Karpas-422 (cell line): ENCODE measurements at regions not wholly inside any gene's neighbourhood (a gene's known extent, or its start where the extent isn't known, plus 50 kb on each side); places are given as distances from the start of the nearest gene placed in this dataset.

Source experiments
- DNase-seq: peaks from one replicate; pipeline ENCODE4 v3.0.0-alpha.2; 2015
- H2AFZ ChIP-seq: fragments of 200-600 bp; sonication (generic); 2 replicates; pipeline ENCODE4 v1.6.1; 2014; ENCODE audit warnings: antibody characterized with exemption, low read length, mixed read lengths
- H3K27ac ChIP-seq: fragments of 200-600 bp; sonication (generic); 2 replicates; pipeline ENCODE4 v1.5.1; 2014; ENCODE audit warnings: mild to moderate bottlenecking, low read length, moderate library complexity
- H3K27me3 ChIP-seq: fragments of 200-600 bp; sonication (generic); 2 replicates; pipeline ENCODE4 v1.6.1; 2014; ENCODE audit warnings: low read length, mixed read lengths
- H3K36me3 ChIP-seq: fragments of 200-600 bp; sonication (generic); 2 replicates; pipeline ENCODE4 v1.6.1; 2014; ENCODE audit warnings: low read length, mixed read lengths; ENCODE audit not compliant: insufficient read depth
- H3K4me1 ChIP-seq: fragments of 200-600 bp; sonication (generic); 2 replicates; pipeline ENCODE4 v1.6.1; 2014; ENCODE audit warnings: mild to moderate bottlenecking, low read length, mixed read lengths
- H3K4me2 ChIP-seq: fragments of 200-600 bp; sonication (generic); 2 replicates; pipeline ENCODE4 v1.6.1; 2014; ENCODE audit warnings: low read length, low read depth, mild to moderate bottlenecking; ENCODE audit not compliant: poor library complexity, severe bottlenecking
- H3K4me3 ChIP-seq: fragments of 200-600 bp; sonication (generic); 2 replicates; pipeline ENCODE4 v1.5.1; 2014; ENCODE audit warnings: mild to moderate bottlenecking, antibody characterized with exemption, low read length, mixed read lengths
- H3K79me2 ChIP-seq: fragments of 200-600 bp; sonication (generic); 2 replicates; pipeline ENCODE4 v1.6.1; 2014; ENCODE audit warnings: mild to moderate bottlenecking, low read length, mixed read lengths
- H3K9ac ChIP-seq: fragments of 200-600 bp; sonication (generic); 2 replicates; pipeline ENCODE4 v1.6.0; 2014; ENCODE audit warnings: low read length
- H3K9me2 ChIP-seq: fragments of 200-600 bp; sonication (generic), shearing (Covaris generic); replicated peaks from 2 replicates; pipeline ENCODE4 v1.6.0; 2014; ENCODE audit warnings: mild to moderate bottlenecking, low read length, moderate library complexity; ENCODE audit not compliant: insufficient read depth
- H3K9me3 ChIP-seq: fragments of 300-700, 200-600 bp; sonication (generic); 2 replicates; pipeline ENCODE4 v1.6.1; 2014; ENCODE audit warnings: low read length, mixed read lengths
- H4K20me1 ChIP-seq: fragments of 200-600 bp; sonication (generic); 2 replicates; pipeline ENCODE4 v1.6.1; 2014; ENCODE audit warnings: mild to moderate bottlenecking, antibody characterized with exemption, low read length, low read depth; ENCODE audit not compliant: insufficient read depth

GRCh38 chr7:132024290-132024689 lies 467.9 kb upstream of the PODXL start:
- no peaks in the 10 kb centered on the region for H3K36me3 ChIP-seq
- no peak overlapping the region for H3K4me2 ChIP-seq
- no peak overlapping the region for H3K27ac ChIP-seq
- no peaks in the 10 kb centered on the region for H3K79me2 ChIP-seq
- no peak for DNase-seq
- H2AFZ ChIP-seq: no peak overlapping the region
- no peaks in the 10 kb centered on the region for H3K9me2 ChIP-seq
- H3K9me3 ChIP-seq: no peaks in the 10 kb centered on the region
- H3K4me3 ChIP-seq: no peak overlapping the region
- H3K9ac ChIP-seq: no peak overlapping the region
- H3K27me3 ChIP-seq: no peaks in the 10 kb centered on the region
- no peaks in the 10 kb centered on the region for H4K20me1 ChIP-seq
- no peaks in the 10 kb centered on the region for H3K4me1 ChIP-seq

GRCh38 chr7:132023466-132023865 lies 467.0 kb upstream of the PODXL start:
- DNase-seq: no peak
- H3K79me2 ChIP-seq: no peaks in the 10 kb centered on the region
- no peak overlapping the region for H3K9ac ChIP-seq
- H4K20me1 ChIP-seq: no peaks in the 10 kb centered on the region
- no peak overlapping the region for H3K4me2 ChIP-seq
- H3K9me3 ChIP-seq: no peaks in the 10 kb centered on the region
- H3K36me3 ChIP-seq: no peaks in the 10 kb centered on the region
- H3K27ac ChIP-seq: no peak overlapping the region
- no peak overlapping the region for H2AFZ ChIP-seq
- no peaks in the 10 kb centered on the region for H3K4me1 ChIP-seq
- H3K4me3 ChIP-seq: no peak overlapping the region
- H3K9me2 ChIP-seq: no peaks in the 10 kb centered on the region
- H3K27me3 ChIP-seq: no peaks in the 10 kb centered on the region

- H3K9me2 ChIP-seq: no peaks in the 10 kb centered on the region
- no peaks in the 10 kb centered on the region for H3K79me2 ChIP-seq
- H3K9me3 ChIP-seq: no peaks in the 10 kb centered on the region
- no peak for DNase-seq
- H3K4me3 ChIP-seq: no peak overlapping the region
- H3K36me3 ChIP-seq: no peaks in the 10 kb centered on the region
- no peaks in the 10 kb centered on the region for H3K4me1 ChIP-seq
- no peaks in the 10 kb centered on the region for H4K20me1 ChIP-seq
- H3K27ac ChIP-seq: no peak overlapping the region
- H3K9ac ChIP-seq: no peak overlapping the region
- H3K4me2 ChIP-seq: no peak overlapping the region
- H3K27me3 ChIP-seq: no peaks in the 10 kb centered on the region
- no peak overlapping the region for H2AFZ ChIP-seq
Observed at GRCh38 chr7:132022188-132022587, 465.8 kb upstream of the PODXL start.

- no peak for DNase-seq
Observed at GRCh38 chr7:132019703-132020102, 463.3 kb upstream of the PODXL start.

GRCh38 chr7:132009778-132010177 lies 453.4 kb upstream of the PODXL start:
- H3K9me3 ChIP-seq: no peaks in the 10 kb centered on the region
- H3K9ac ChIP-seq: no peak overlapping the region
- no peaks in the 10 kb centered on the region for H3K4me1 ChIP-seq
- no peak overlapping the region for H3K4me2 ChIP-seq
- H2AFZ ChIP-seq: no peak overlapping the region
- H3K9me2 ChIP-seq: no peaks in the 10 kb centered on the region
- no peak overlapping the region for H3K4me3 ChIP-seq
- H3K36me3 ChIP-seq: no peaks in the 10 kb centered on the region
- no peaks in the 10 kb centered on the region for H3K79me2 ChIP-seq
- no peak for DNase-seq
- H3K27me3 ChIP-seq: no peaks in the 10 kb centered on the region
- H4K20me1 ChIP-seq: no peaks in the 10 kb centered on the region
- no peak overlapping the region for H3K27ac ChIP-seq

More at GRCh38 chr7:132019703-132020102, 463.3 kb upstream of the PODXL start:
- Histone ChIP-seq H3K27me3 (no peaks in the 10 kb centered on the region), H2AFZ (no peak overlapping the region), H4K20me1 (no peaks in the 10 kb centered on the region), H3K9me3 (no peaks in the 10 kb centered on the region), H3K27ac (no peak overlapping the region), H3K4me2 (no peak overlapping the region), H3K4me1 (no peaks in the 10 kb centered on the region), H3K4me3 (no peak overlapping the region), H3K79me2 (no peaks in the 10 kb centered on the region), H3K36me3 (no peaks in the 10 kb centered on the region), H3K9ac (no peak overlapping the region), H3K9me2 (no peaks in the 10 kb centered on the region)

GRCh38 chr7:132004529-132004928 lies 448.1 kb upstream of the PODXL start:
- H4K20me1 ChIP-seq: no peaks in the 10 kb centered on the region
- no peaks in the 10 kb centered on the region for H3K27me3 ChIP-seq
- H3K9me2 ChIP-seq: no peaks in the 10 kb centered on the region
- H3K4me1 ChIP-seq: no peaks in the 10 kb centered on the region
- no peaks in the 10 kb centered on the region for H3K79me2 ChIP-seq
- H3K27ac ChIP-seq: no peak overlapping the region
- H3K4me2 ChIP-seq: no peak overlapping the region
- no peak overlapping the region for H3K9ac ChIP-seq
- no peaks in the 10 kb centered on the region for H3K36me3 ChIP-seq
- H3K4me3 ChIP-seq: no peak overlapping the region
- DNase-seq: peak; percentile 48
- H2AFZ ChIP-seq: no peak overlapping the region
- no peaks in the 10 kb centered on the region for H3K9me3 ChIP-seq

GRCh38 chr7:132002343-132002968 lies 446.0 kb upstream of the PODXL start:
- Histone ChIP-seq H2AFZ (no peak overlapping the region), H3K4me3 (no peak overlapping the region), H3K36me3 (no peaks in the 10 kb centered on the region), H3K27me3 (no peaks in the 10 kb centered on the region), H3K9me3 (no peaks in the 10 kb centered on the region), H3K4me1 (no peaks in the 10 kb centered on the region), H4K20me1 (no peaks in the 10 kb centered on the region), H3K4me2 (no peak overlapping the region), H3K79me2 (no peaks in the 10 kb centered on the region), H3K9me2 (no peaks in the 10 kb centered on the region), H3K9ac (no peak overlapping the region), H3K27ac (no peak overlapping the region)
- DNase-seq: no peak

- Histone ChIP-seq H3K4me2 (no peak overlapping the region), H3K27ac (no peak overlapping the region), H3K27me3 (no peaks in the 10 kb centered on the region), H2AFZ (no peak overlapping the region), H4K20me1 (no peaks in the 10 kb centered on the region), H3K4me1 (no peaks in the 10 kb centered on the region), H3K36me3 (no peaks in the 10 kb centered on the region), H3K9me2 (no peaks in the 10 kb centered on the region), H3K9me3 (no peaks in the 10 kb centered on the region), H3K79me2 (no peaks in the 10 kb centered on the region), H3K4me3 (no peak overlapping the region), H3K9ac (no peak overlapping the region)
- DNase-seq: no peak
Observed at GRCh38 chr7:132001146-132001545, 444.7 kb upstream of the PODXL start.

- Histone ChIP-seq H2AFZ (no peak overlapping the region), H3K27ac (no peak overlapping the region), H3K36me3 (no peaks in the 10 kb centered on the region), H3K4me1 (no peaks in the 10 kb centered on the region), H3K9me2 (no peaks in the 10 kb centered on the region), H3K4me2 (no peak overlapping the region), H4K20me1 (no peaks in the 10 kb centered on the region), H3K9ac (no peak overlapping the region), H3K27me3 (no peaks in the 10 kb centered on the region), H3K4me3 (no peak overlapping the region), H3K79me2 (no peaks in the 10 kb centered on the region), H3K9me3 (no peaks in the 10 kb centered on the region)
- no peak for DNase-seq
Observed at GRCh38 chr7:131999193-131999592, 442.8 kb upstream of the PODXL start.
